Neural progenitor cell (in vitro differentiated cells): ENCODE measurements at regions not wholly inside any gene's neighbourhood (a gene's known extent, or its start where the extent isn't known, plus 50 kb on each side); places are given as distances from the start of the nearest gene placed in this dataset.

ENCODE experiments used
- DNase-seq: peaks from one replicate; pipeline ENCODE4 v3.0.0-alpha.2; 2016; ENCODE audit warnings: low spot score
- H2AFZ ChIP-seq: fragments of 200-600 bp; sonication (generic); replicated peaks from 2 replicates; pipeline ENCODE4 v1.6.1; 2016; ENCODE audit warnings: antibody characterized with exemption
- H3F3A ChIP-seq: fragments of 200-600 bp; sonication (generic); 2 replicates; pipeline ENCODE4 v1.6.1; 2016; ENCODE audit warnings: antibody characterized with exemption, low read depth
- H3K27ac ChIP-seq: fragments of 200-600 bp; sonication (generic); 2 replicates; pipeline ENCODE4 v1.5.1; 2016; ENCODE audit warnings: mild to moderate bottlenecking
- H3K27me3 ChIP-seq: fragments of 200-600 bp; sonication (generic); 2 replicates; pipeline ENCODE4 v1.6.1; 2016; ENCODE audit warnings: mild to moderate bottlenecking, moderate library complexity
- H3K36me3 ChIP-seq: fragments of 200-600 bp; sonication (generic); 2 replicates; pipeline ENCODE4 v1.5.1; 2016
- H3K4me1 ChIP-seq: fragments of 200-600 bp; sonication (generic); 2 replicates; pipeline ENCODE4 v1.6.1; 2016; ENCODE audit warnings: mixed run types
- H3K4me2 ChIP-seq: fragments of 200-600 bp; sonication (generic); 2 replicates; pipeline ENCODE4 v1.6.1; 2016
- H3K4me3 ChIP-seq: fragments of 200-600 bp; sonication (generic); 2 replicates; pipeline ENCODE4 v1.5.1; 2016
- H3K79me2 ChIP-seq: fragments of 200-600 bp; sonication (generic); 2 replicates; pipeline ENCODE4 v1.6.1; 2016; ENCODE audit warnings: low read depth
- H3K9ac ChIP-seq: fragments of 200-600 bp; sonication (generic); 2 replicates; pipeline ENCODE4 v1.6.1; 2016
- H3K9me3 ChIP-seq: fragments of 200-600 bp; sonication (generic); 2 replicates; pipeline ENCODE4 v1.5.1; 2016; ENCODE audit warnings: low read depth
- H4K20me1 ChIP-seq: fragments of 200-600 bp; sonication (generic); 2 replicates; pipeline ENCODE4 v1.6.1; 2016; ENCODE audit warnings: low read depth
- H3K27ac Mint-ChIP-seq: 3 replicates; pipeline ENCODE4 v1.8.0; 2021; ENCODE audit warnings: mixed read lengths
- H3K27me3 Mint-ChIP-seq: 2 replicates; pipeline ENCODE4 v1.8.0; 2022; ENCODE audit warnings: low read depth, mild to moderate bottlenecking, inconsistent platforms, moderate library complexity, mixed read lengths; ENCODE audit not compliant: insufficient read depth
- H3K36me3 Mint-ChIP-seq: 3 replicates; pipeline ENCODE4 v1.8.0; 2021; ENCODE audit warnings: mixed read lengths
- H3K4me1 Mint-ChIP-seq: 3 replicates; pipeline ENCODE4 v1.8.0; 2021; ENCODE audit warnings: mixed read lengths
- H3K4me3 Mint-ChIP-seq: 3 replicates; pipeline ENCODE4 v1.8.0; 2021; ENCODE audit warnings: mild to moderate bottlenecking, moderate library complexity, mixed read lengths
- H3K9me3 Mint-ChIP-seq: 3 replicates; pipeline ENCODE4 v1.8.0; 2020; ENCODE audit warnings: mixed read lengths
- EZH2 ChIP-seq: fragments of 200-600 bp; sonication (generic); IDR thresholded peaks from 2 replicates; pipeline ENCODE4 v1.6.1; 2017; ENCODE audit warnings: antibody characterized with exemption, mild to moderate bottlenecking, moderate library complexity
- EZH2phosphoT487 ChIP-seq: fragments of 200-600 bp; sonication (generic); IDR thresholded peaks from 2 replicates; pipeline ENCODE4 v1.6.1; 2017; ENCODE audit warnings: antibody characterized with exemption
- TF ChIP-seq, protein P1 (sequence below): fragments of 200-600 bp; sonication (generic); IDR thresholded peaks from 2 replicates; pipeline ENCODE4 v1.5.1; 2017; ENCODE audit warnings: antibody characterized with exemption, mild to moderate bottlenecking

DNA sequence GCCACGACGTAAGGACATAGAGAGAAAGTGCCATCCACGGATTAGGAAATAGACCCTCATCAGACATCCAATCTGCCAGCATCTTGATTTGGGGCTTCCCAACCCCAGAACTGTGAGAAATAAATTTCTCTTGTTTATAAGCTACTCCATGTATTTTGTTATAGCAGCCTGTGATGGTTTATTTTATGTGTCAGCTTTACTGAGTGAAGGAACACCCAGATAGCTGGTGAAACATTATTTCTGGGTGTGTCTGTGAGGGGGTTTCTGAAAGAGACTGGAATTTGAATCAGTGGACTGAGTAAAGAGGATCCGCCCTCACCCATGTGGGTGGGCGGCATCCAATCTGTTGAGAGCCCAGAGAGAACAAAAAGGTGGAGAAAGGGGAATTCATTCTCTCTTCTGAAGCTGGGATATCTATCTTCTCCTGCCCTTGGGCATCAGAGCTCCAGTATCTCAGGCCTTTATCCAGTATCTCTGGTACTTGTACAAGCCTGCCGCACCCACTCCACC, 131.5 kb upstream of the ANKFN1 start:
- no peak overlapping the region for H2AFZ ChIP-seq
- H3F3A ChIP-seq = no peaks in the 10 kb centered on the region
- no peak overlapping the region for H3K4me3 ChIP-seq
- no peak overlapping the region for H3K4me2 ChIP-seq
- no peak for DNase-seq
- H3K36me3 ChIP-seq = no peaks in the 10 kb centered on the region
- no peak overlapping the region for H3K4me3 Mint-ChIP-seq
- H3K36me3 Mint-ChIP-seq = no peaks in the 10 kb centered on the region
- H3K4me1 Mint-ChIP-seq = peaks cover 11% of the 10 kb centered on the region
- no peak overlapping the region for H3K27ac Mint-ChIP-seq
- no peaks in the 10 kb centered on the region for H3K27me3 ChIP-seq
- peaks cover 2% of the 10 kb centered on the region for H3K4me1 ChIP-seq
- no peaks in the 10 kb centered on the region for H3K9me3 ChIP-seq
- H3K27ac ChIP-seq = no peak overlapping the region
- no peaks in the 10 kb centered on the region for H3K79me2 ChIP-seq
- no peaks in the 10 kb centered on the region for H3K27me3 Mint-ChIP-seq
- H4K20me1 ChIP-seq = no peaks in the 10 kb centered on the region
- H3K9ac ChIP-seq = no peak overlapping the region
- H3K9me3 Mint-ChIP-seq = no peaks in the 10 kb centered on the region
- no peak for TF ChIP-seq EZH2phosphoT487

DNA sequence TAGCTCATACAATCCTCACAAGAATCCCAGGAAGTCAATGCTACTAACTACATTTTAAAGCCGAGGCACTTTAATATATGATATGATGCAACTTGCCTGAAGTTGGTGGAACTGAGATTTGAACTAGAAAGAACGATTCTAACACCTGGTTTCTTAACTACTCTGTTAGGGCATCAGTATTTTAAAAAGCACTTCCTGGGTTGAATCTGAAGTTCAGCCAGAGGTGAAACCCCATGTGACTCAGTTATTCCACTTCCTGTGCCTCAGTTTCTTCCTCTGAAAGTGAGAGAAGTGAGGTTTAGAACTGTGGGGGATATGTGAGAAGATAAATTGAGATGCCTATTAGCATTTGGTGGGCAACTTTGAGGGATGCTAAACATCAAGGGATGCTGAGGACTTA, 129.4 kb upstream of the ANKFN1 start:
- no peak overlapping the region for H3K4me2 ChIP-seq
- Mint-ChIP-seq H3K9me3 (no peaks in the 10 kb centered on the region), H3K27me3 (no peaks in the 10 kb centered on the region), H3K27ac (no peak overlapping the region), H3K4me3 (no peak overlapping the region), H3K36me3 (no peaks in the 10 kb centered on the region), H3K4me1 (peaks cover 7% of the 10 kb centered on the region)
- DNase-seq = no peak
- no peaks in the 10 kb centered on the region for H3K36me3 ChIP-seq
- no peaks in the 10 kb centered on the region for H3F3A ChIP-seq
- H3K27ac ChIP-seq = no peak overlapping the region
- peaks cover 2% of the 10 kb centered on the region for H3K4me1 ChIP-seq
- no peak overlapping the region for H3K4me3 ChIP-seq
- no peak overlapping the region for H2AFZ ChIP-seq
- H3K9me3 ChIP-seq = no peaks in the 10 kb centered on the region
- H4K20me1 ChIP-seq = no peaks in the 10 kb centered on the region
- H3K79me2 ChIP-seq = no peaks in the 10 kb centered on the region
- no peaks in the 10 kb centered on the region for H3K27me3 ChIP-seq
- no peak for TF ChIP-seq EZH2
- TF ChIP-seq, protein P1, sequence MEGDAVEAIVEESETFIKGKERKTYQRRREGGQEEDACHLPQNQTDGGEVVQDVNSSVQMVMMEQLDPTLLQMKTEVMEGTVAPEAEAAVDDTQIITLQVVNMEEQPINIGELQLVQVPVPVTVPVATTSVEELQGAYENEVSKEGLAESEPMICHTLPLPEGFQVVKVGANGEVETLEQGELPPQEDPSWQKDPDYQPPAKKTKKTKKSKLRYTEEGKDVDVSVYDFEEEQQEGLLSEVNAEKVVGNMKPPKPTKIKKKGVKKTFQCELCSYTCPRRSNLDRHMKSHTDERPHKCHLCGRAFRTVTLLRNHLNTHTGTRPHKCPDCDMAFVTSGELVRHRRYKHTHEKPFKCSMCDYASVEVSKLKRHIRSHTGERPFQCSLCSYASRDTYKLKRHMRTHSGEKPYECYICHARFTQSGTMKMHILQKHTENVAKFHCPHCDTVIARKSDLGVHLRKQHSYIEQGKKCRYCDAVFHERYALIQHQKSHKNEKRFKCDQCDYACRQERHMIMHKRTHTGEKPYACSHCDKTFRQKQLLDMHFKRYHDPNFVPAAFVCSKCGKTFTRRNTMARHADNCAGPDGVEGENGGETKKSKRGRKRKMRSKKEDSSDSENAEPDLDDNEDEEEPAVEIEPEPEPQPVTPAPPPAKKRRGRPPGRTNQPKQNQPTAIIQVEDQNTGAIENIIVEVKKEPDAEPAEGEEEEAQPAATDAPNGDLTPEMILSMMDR = no peak
- TF ChIP-seq EZH2phosphoT487 = no peak
- no peak overlapping the region for H3K9ac ChIP-seq

DNA sequence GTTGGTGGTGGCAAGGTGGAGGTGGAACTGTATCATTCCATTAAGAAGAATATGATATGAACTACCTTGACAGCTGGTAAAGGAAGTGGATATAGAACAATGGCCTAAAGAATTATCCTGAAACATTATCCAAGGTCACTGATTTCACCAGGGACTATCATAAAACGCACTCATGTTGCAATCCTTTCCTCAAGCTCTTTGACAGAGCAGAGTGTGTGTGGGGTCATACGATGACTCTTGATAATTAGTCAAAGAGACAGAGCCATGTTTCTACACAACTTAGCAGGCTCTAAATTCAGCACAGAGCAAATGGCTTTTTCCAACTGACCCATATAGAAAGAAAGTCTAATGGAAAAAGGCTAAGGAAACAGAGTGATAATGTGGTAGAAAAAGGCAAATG, 126.4 kb upstream of the ANKFN1 start:
- no peak overlapping the region for H3K9ac ChIP-seq
- H3K36me3 Mint-ChIP-seq = no peaks in the 10 kb centered on the region
- no peaks in the 10 kb centered on the region for H3K36me3 ChIP-seq
- H3K27ac Mint-ChIP-seq = no peak overlapping the region
- no peaks in the 10 kb centered on the region for H3F3A ChIP-seq
- no peaks in the 10 kb centered on the region for H3K27me3 ChIP-seq
- no peaks in the 10 kb centered on the region for H3K9me3 Mint-ChIP-seq
- H3K4me3 ChIP-seq = no peak overlapping the region
- peaks cover 2% of the 10 kb centered on the region for H3K4me1 ChIP-seq
- H3K27me3 Mint-ChIP-seq = no peaks in the 10 kb centered on the region
- no peaks in the 10 kb centered on the region for H3K79me2 ChIP-seq
- DNase-seq = no peak
- H3K9me3 ChIP-seq = no peaks in the 10 kb centered on the region
- H3K27ac ChIP-seq = no peak overlapping the region
- H3K4me2 ChIP-seq = no peak overlapping the region
- no peaks in the 10 kb centered on the region for H4K20me1 ChIP-seq
- no peak overlapping the region for H2AFZ ChIP-seq
- H3K4me3 Mint-ChIP-seq = no peak overlapping the region
- TF ChIP-seq EZH2 = no peak
- TF ChIP-seq EZH2phosphoT487 = no peak
- TF ChIP-seq, protein P1 = no peak
- H3K4me1 Mint-ChIP-seq = no peaks in the 10 kb centered on the region

DNA sequence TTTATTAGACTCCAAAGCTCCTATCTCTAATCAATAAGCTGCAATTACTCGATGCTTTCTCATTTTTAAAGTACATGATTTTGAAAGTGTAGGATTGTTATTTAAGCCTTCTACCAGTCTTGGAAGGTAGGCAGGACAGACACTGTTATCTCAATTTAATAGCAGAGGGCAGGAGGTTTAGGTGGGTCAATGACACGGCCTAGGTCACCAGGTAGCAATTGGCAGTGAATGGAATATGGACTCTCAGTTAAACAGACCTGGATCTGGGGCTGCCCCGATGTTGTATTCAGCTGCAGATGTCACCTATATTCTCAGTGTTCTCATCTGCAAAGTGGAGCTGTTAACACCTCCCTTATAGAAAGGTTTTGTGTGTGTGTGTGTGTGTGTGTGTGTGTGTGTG, 124.4 kb upstream of the ANKFN1 start:
- TF ChIP-seq EZH2phosphoT487 = no peak
- no peak for TF ChIP-seq EZH2
- TF ChIP-seq, protein P1 = no peak
- Histone ChIP-seq H3K9me3 (no peaks in the 10 kb centered on the region), H2AFZ (no peak overlapping the region), H3K27ac (no peak overlapping the region), H3K27me3 (no peaks in the 10 kb centered on the region), H3F3A (no peaks in the 10 kb centered on the region), H3K79me2 (no peaks in the 10 kb centered on the region), H3K9ac (no peak overlapping the region), H3K4me3 (no peak overlapping the region), H4K20me1 (no peaks in the 10 kb centered on the region), H3K4me2 (no peak overlapping the region), H3K36me3 (no peaks in the 10 kb centered on the region), H3K4me1 (peaks cover 2% of the 10 kb centered on the region)
- Mint-ChIP-seq H3K4me3 (no peak overlapping the region), H3K27ac (no peak overlapping the region), H3K27me3 (no peaks in the 10 kb centered on the region), H3K9me3 (no peaks in the 10 kb centered on the region), H3K36me3 (no peaks in the 10 kb centered on the region), H3K4me1 (no peaks in the 10 kb centered on the region)
- DNase-seq = no peak
